Trophoblast cell (in vitro differentiated cells and primary cell): ENCODE measurements at regions not wholly inside any gene's neighbourhood (a gene's known extent, or its start where the extent isn't known, plus 50 kb on each side); places are given as distances from the start of the nearest gene placed in this dataset.

Source experiments
- DNase-seq, 2 donors: peaks; one replicate each; pipeline ENCODE4 v3.0.0-alpha.2; 2016
- H2AFZ ChIP-seq: 2 replicates; pipeline ENCODE4 v1.6.1; 2013; ENCODE audit warnings: low read length, moderate library complexity, mild to moderate bottlenecking; ENCODE audit not compliant: insufficient read depth, poor library complexity
- H2AK5ac ChIP-seq: 2 replicates; pipeline ENCODE4 v1.6.1; 2013; ENCODE audit warnings: mild to moderate bottlenecking, low read length
- H2BK120ac ChIP-seq: 2 replicates; pipeline ENCODE4 v1.6.1; 2013; ENCODE audit warnings: low read length, mild to moderate bottlenecking, moderate library complexity; ENCODE audit not compliant: insufficient read depth, poor library complexity
- H2BK12ac ChIP-seq: 2 replicates; pipeline ENCODE4 v1.6.1; 2013; ENCODE audit warnings: mild to moderate bottlenecking, low read length, moderate library complexity
- H2BK5ac ChIP-seq: 2 replicates; pipeline ENCODE4 v1.6.1; 2013; ENCODE audit warnings: low read length, low read depth, moderate library complexity, mild to moderate bottlenecking; ENCODE audit not compliant: poor library complexity
- H3K14ac ChIP-seq: 2 replicates; pipeline ENCODE4 v1.6.1; 2013; ENCODE audit warnings: mild to moderate bottlenecking, low read length
- H3K18ac ChIP-seq: 2 replicates; pipeline ENCODE4 v1.6.1; 2013; ENCODE audit warnings: mild to moderate bottlenecking, low read length
- H3K23ac ChIP-seq: 2 replicates; pipeline ENCODE4 v1.6.1; 2013; ENCODE audit warnings: low read length
- H3K27ac ChIP-seq: 2 replicates; pipeline ENCODE4 v1.5.1; 2013; ENCODE audit warnings: low read depth, mild to moderate bottlenecking, inconsistent platforms, low read length, moderate library complexity
- H3K27me3 ChIP-seq: 2 replicates; pipeline ENCODE4 v1.6.1; 2013; ENCODE audit warnings: inconsistent platforms, mild to moderate bottlenecking, low read length, moderate library complexity; ENCODE audit not compliant: insufficient read depth
- H3K36me3 ChIP-seq, 2 experiments: 1 replicate in 1 of 2; 2 replicates in 1 of 2; pipeline ENCODE4 v1.6.1; 2013; ENCODE audit warnings: low read length in 2 of 2, mild to moderate bottlenecking in 2 of 2, moderate library complexity in 1 of 2; ENCODE audit not compliant: insufficient read depth in 2 of 2, control insufficient read depth in 1 of 2
- H3K4ac ChIP-seq: 2 replicates; pipeline ENCODE4 v1.6.1; 2013; ENCODE audit warnings: low read depth, mild to moderate bottlenecking, low read length, moderate library complexity
- H3K4me1 ChIP-seq, 2 experiments: 1 replicate in 1 of 2; 2 replicates in 1 of 2; pipeline ENCODE4 v1.6.1; 2013; ENCODE audit warnings: low read length in 2 of 2, mild to moderate bottlenecking in 2 of 2, moderate library complexity in 1 of 2; ENCODE audit not compliant: insufficient read depth in 2 of 2, control insufficient read depth in 1 of 2
- H3K4me2 ChIP-seq: 2 replicates; pipeline ENCODE4 v1.6.1; 2013; ENCODE audit warnings: inconsistent platforms, mild to moderate bottlenecking, low read length, moderate library complexity
- H3K4me3 ChIP-seq: 2 replicates; pipeline ENCODE4 v1.5.1; 2013; ENCODE audit warnings: mild to moderate bottlenecking, low read depth, low read length, inconsistent platforms
- H3K79me1 ChIP-seq: one replicate; pipeline ENCODE4 v1.6.1; 2013; ENCODE audit warnings: low read length
- H3K79me2 ChIP-seq: 2 replicates; pipeline ENCODE4 v1.6.1; 2013; ENCODE audit warnings: low read length, mild to moderate bottlenecking; ENCODE audit not compliant: control insufficient read depth, insufficient read depth, poor library complexity
- H3K9ac ChIP-seq: 2 replicates; pipeline ENCODE4 v1.6.1; 2013; ENCODE audit warnings: mild to moderate bottlenecking, low read length
- H3K9me3 ChIP-seq: 2 replicates; pipeline ENCODE4 v1.6.1; 2013; ENCODE audit warnings: low read depth, mild to moderate bottlenecking, control low read depth, inconsistent platforms, low read length; ENCODE audit not compliant: insufficient read depth
- H4K12ac ChIP-seq: 2 replicates; pipeline ENCODE4 v1.6.1; 2013; ENCODE audit warnings: low read depth, mild to moderate bottlenecking, low read length, moderate library complexity
- H4K8ac ChIP-seq: 2 replicates; pipeline ENCODE4 v1.6.1; 2013; ENCODE audit warnings: low read depth, mild to moderate bottlenecking, low read length, moderate library complexity
- H4K91ac ChIP-seq: one replicate; pipeline ENCODE4 v1.6.1; 2013; ENCODE audit warnings: low read depth, mild to moderate bottlenecking, low read length, moderate library complexity
- WGBS: extraction: QIAGEN DNeasy Blood & Tissue Kit; methylation state at CpG from one replicate; pipeline ENCODE4 v1.1.7; 2013; ENCODE audit warnings: missing lambda C conversion rate; ENCODE audit not compliant: insufficient read length, insufficient coverage; ENCODE audit errors: extremely low coverage; 5-methylcytosine and 5-hydroxymethylcytosine counted together

DNA sequence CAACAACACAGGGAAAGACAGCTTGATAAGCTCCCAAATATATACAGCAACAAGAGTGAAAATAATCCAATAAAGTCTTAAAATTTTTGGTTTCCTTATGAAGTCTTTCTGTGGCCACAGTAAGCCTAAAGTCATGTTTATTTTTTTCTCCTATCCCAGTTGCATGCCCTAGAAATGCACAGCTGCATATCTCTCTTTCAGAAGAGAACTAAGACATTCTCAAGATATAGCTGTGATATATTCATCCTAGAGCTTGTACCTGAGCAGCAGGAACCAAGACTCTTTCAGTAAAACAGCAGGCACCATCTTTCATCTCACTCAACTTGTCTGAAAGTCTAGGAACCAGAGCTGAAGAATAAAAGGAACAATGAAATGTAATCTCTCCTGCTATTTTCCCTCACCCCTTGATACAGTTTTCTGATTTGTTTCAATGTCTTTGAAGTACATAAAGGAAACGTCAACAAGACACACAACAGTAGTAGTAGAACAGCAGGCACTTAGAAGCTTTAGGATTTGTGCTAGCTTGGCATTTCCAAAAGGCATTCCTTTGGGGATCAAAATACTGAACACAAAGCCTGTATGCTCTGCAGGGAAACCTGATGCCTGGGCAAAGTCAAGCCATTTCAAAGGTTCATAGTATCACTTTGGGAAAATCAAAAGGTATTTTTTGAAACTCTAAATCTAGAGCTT, 536.8 kb downstream of the PYDC2 start:
- Histone ChIP-seq H3K23ac (no peak overlapping the region), H3K4me1 (no peaks in the 10 kb centered on the region), H2BK120ac (no peak overlapping the region), H3K4me2 (no peak overlapping the region), H2AFZ (no peak overlapping the region), H4K91ac (no peak overlapping the region), H4K12ac (no peak overlapping the region), H3K9me3 (no peaks in the 10 kb centered on the region), H4K8ac (no peak overlapping the region), H3K18ac (no peak overlapping the region), H3K14ac (no peak overlapping the region), H3K36me3 (no peaks in the 10 kb centered on the region), H2BK12ac (no peak overlapping the region), H2BK5ac (no peak overlapping the region), H3K4ac (no peak overlapping the region), H3K4me3 (no peak overlapping the region), H3K79me2 (no peaks in the 10 kb centered on the region), H3K27ac (no peak overlapping the region), H2AK5ac (no peak overlapping the region), H3K27me3 (no peaks in the 10 kb centered on the region), H3K79me1 (no peaks in the 10 kb centered on the region), H3K9ac (no peak overlapping the region)
- no peak for DNase-seq
- WGBS: no CpG with 5 or more reads among the region's 1 CpG

GRCh38 chr3:192001218-192001617, 540.3 kb downstream of the PYDC2 start:
- Histone ChIP-seq H2BK120ac (no peak overlapping the region), H3K27me3 (no peaks in the 10 kb centered on the region), H3K4ac (no peak overlapping the region), H3K4me2 (no peak overlapping the region), H3K23ac (no peak overlapping the region), H2BK5ac (no peak overlapping the region), H3K14ac (no peak overlapping the region), H4K8ac (no peak overlapping the region), H2BK12ac (no peak overlapping the region), H3K79me2 (no peaks in the 10 kb centered on the region), H4K12ac (no peak overlapping the region), H3K36me3 (no peaks in the 10 kb centered on the region), H3K18ac (no peak overlapping the region), H3K79me1 (no peaks in the 10 kb centered on the region), H3K9me3 (no peaks in the 10 kb centered on the region), H4K91ac (no peak overlapping the region), H2AK5ac (no peak overlapping the region), H3K4me1 (no peaks in the 10 kb centered on the region), H3K4me3 (no peak overlapping the region), H3K27ac (no peak overlapping the region), H3K9ac (no peak overlapping the region), H2AFZ (no peak overlapping the region)
- DNase-seq: no peak
- WGBS: no CpG with 5 or more reads among the region's 2 CpGs

GRCh38 chr3:192005989-192006388, 545.0 kb downstream of the PYDC2 start:
- Histone ChIP-seq H3K14ac (no peak overlapping the region), H3K9me3 (no peaks in the 10 kb centered on the region), H3K4me2 (no peak overlapping the region), H2BK12ac (no peak overlapping the region), H3K4me3 (no peak overlapping the region), H3K79me1 (no peaks in the 10 kb centered on the region), H2AFZ (no peak overlapping the region), H3K18ac (no peak overlapping the region), H3K36me3 (no peaks in the 10 kb centered on the region), H3K27ac (no peak overlapping the region), H3K79me2 (no peaks in the 10 kb centered on the region), H3K9ac (no peak overlapping the region), H3K4me1 (no peaks in the 10 kb centered on the region), H3K4ac (no peak overlapping the region), H2AK5ac (no peak overlapping the region), H4K91ac (no peak overlapping the region), H3K23ac (no peak overlapping the region), H2BK5ac (no peak overlapping the region), H4K12ac (no peak overlapping the region), H3K27me3 (no peaks in the 10 kb centered on the region), H2BK120ac (no peak overlapping the region), H4K8ac (no peak overlapping the region)
- no peak for DNase-seq
- no CpG with 5 or more reads among the region's 1 CpG for WGBS

DNA sequence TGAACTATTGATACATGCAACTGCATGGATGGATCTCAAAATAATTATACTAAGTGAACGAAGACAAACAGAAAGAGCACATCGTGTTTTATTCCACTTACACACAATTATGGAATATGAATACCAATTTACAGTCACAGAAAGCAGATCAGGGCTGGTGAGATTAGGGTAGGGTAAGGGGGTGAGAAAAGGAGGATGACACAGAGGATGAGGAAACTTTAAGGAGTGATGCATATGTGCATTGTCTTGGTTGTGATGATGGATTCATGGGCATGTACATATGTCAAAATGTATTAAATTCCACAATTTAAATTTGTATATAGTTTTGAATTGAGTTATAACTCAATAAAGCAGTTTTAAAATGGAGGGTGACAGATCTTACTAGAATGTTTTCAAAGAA, 548.9 kb downstream of the PYDC2 start:
- Histone ChIP-seq H3K23ac (no peak overlapping the region), H4K91ac (no peak overlapping the region), H3K9me3 (no peaks in the 10 kb centered on the region), H3K27ac (no peak overlapping the region), H3K79me2 (no peaks in the 10 kb centered on the region), H3K36me3 (no peaks in the 10 kb centered on the region), H4K12ac (no peak overlapping the region), H2BK5ac (no peak overlapping the region), H3K4ac (no peak overlapping the region), H3K4me2 (no peak overlapping the region), H3K18ac (no peak overlapping the region), H3K4me3 (no peak overlapping the region), H3K14ac (no peak overlapping the region), H2AK5ac (no peak overlapping the region), H4K8ac (no peak overlapping the region), H2AFZ (no peak overlapping the region), H2BK120ac (no peak overlapping the region), H3K9ac (no peak overlapping the region), H3K79me1 (no peaks in the 10 kb centered on the region), H3K27me3 (no peaks in the 10 kb centered on the region), H2BK12ac (no peak overlapping the region), H3K4me1 (no peaks in the 10 kb centered on the region)
- no peak for DNase-seq
- WGBS: no CpG with 5 or more reads among the region's 2 CpGs
